Stimulated activated CD4-positive, alpha-beta T cell treated with anti-CD3 and anti-CD28 coated beads, Interleukin-2, amount 100 ng/mL, for 48 hours (primary cell): ENCODE measurements at regions not wholly inside any gene's neighbourhood (a gene's known extent, or its start where the extent isn't known, plus 50 kb on each side); places are given as distances from the start of the nearest gene placed in this dataset.
"Not testable (repeated sequence)": the region's sequence is repeated elsewhere in the genome, so short reads cannot be mapped to it uniquely, and the experiment has no call there.

Experiments
- DNase-seq, 2 donors: peaks; one replicate each; pipeline ENCODE4 v3.0.0-alpha.2; 2020

- no peak for DNase-seq
These were observed 618.5 kb downstream of the CCSER2 start for GRCh38 chr10:84946904-84947303.

DNA sequence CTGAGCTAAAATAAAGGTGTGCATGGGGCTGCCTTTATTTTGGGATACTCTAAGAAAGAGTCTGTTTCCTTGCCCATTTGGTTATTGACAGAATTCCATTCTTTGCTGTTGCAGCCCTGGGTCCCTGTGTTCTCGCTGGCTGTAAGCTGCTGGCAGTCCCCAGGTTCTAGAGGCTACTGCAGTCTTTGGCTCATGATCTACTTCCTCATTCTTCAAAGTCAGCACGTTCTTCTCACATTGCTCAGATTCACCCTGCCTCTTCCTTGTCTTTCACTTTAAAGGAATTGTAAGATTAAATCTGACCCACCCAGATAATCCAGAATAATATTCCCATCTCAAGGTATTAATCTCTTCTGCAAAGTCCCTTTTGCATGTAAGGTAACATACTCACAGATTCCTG, 620.3 kb downstream of the CCSER2 start:
- no peak for DNase-seq

GRCh38 chr10:84951616-84952015, 623.2 kb downstream of the CCSER2 start:
- no peak for DNase-seq

DNA sequence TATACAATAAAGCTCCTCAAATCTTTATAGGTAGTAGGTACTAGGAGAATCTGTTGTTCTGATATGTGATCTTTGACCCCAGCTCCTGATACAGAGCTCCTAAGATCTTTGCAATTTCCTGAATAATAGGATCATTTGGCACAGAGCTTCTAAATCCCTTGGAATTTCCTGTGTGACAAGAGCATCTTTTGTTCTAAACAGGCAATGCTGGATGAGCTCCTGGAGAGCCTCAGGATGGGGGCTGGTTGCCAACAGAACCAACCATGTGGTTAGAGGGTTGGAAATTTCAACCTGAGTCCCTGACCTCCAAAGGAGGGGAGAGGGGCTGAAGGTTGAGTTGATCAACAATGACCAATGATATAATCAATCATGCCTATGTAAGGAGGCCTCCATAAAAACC, 629.0 kb downstream of the CCSER2 start:
- DNase-seq = no peak

DNA sequence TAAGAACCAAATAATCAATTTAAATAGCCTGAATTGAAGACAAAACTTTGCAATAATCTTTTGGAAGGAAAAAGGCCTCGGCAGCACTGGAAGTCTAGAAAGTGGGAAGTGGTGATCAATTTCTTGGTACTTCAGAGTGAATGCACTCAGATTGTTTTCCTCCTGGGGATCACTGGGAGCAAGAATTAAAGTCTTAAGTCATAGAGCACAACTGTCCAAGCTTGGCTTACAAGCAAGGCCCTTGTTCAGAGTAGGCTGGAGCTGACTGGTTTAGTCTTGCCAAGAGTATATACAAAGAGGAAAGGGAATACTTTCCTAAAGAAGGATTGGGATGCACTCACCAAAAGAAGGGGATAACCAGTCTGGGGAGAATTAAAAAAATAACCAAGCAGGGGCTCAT, 637.1 kb downstream of the CCSER2 start:
- no peak for DNase-seq

GRCh38 chr10:84966708-84967441, 638.5 kb downstream of the CCSER2 start:
- no peak for DNase-seq

GRCh38 chr10:84969297-84969696, 640.9 kb downstream of the CCSER2 start:
- DNase-seq = not testable (repeated sequence)

DNA sequence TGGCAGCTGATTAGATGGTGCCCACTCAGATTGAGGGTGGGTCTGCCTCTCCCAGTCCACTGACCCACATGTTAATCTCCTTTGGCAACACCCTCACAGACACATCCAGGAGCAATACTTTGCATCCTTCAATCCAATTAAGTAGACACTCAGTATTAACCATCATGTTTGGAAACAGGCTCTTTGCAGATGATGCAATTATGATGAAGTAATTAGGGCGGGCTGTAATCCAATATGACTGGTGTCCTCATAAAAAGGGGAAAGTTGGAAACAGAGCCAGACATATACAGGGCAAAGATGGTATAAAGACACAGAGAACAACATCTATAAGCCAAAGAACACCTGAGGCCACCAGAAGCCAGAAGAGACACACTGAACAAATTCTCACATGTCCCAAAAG, 658.6 kb downstream of the CCSER2 start:
- DNase-seq = no peak

GRCh38 chr10:84988011-84988410, 659.6 kb downstream of the CCSER2 start:
- DNase-seq = no peak

DNA sequence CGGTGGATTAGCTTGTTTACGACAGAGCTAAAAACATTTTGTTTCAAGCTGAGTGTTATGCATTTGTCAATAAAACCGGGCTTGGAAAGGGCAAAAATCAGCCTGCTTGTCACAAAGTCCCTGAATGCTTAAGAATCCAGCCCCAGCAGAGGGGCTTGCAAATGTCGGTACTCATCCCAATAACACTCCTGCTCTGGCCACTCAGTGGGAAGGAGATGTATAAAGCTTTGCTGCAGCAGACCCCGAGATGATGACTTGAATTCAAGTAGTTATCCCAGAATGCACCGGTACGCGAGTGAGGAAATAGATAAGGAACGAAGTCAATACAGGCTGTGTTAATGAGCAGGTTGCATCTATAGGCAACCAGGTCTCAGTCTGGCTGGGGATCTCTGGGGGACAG, 662.3 kb downstream of the CCSER2 start:
- DNase-seq = no peak

GRCh38 chr10:84991301-84991700, 662.9 kb downstream of the CCSER2 start:
- no peak for DNase-seq

DNA sequence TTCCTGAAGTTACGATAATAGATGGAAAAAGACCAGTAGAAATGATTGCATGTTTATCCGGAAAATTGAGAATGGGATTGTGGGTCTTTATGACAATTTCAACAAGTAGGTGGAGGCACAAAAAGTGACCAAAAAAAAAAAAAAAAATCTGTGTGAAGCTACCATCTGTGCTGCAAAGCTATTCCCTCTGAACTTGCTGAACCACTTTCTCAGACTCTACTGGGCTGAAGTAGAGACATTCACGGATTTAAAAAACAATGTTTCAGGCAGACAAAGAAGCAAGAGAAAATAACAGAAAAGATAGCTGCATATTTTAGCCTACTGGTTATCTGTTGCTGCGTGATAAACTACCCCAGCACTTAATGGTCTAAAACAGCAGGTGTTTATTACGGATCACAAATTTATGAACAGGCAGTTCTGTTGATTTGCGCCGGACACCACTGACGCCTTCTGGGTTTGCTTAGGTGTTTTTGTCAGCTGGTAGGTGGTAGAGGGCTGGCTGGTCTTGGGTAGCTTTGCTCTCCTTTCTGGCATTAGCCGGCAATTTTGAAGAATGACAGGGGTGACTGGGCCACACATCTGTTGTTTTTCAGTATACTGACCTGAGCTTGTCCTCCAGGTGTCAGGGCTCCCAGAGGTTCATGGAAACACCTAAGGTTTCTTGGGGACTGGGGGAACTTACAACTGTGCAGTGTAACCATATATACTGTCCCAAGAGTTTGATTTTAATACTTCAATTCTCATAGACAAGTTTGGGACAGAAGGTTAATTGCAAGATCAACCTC, 665.1 kb downstream of the CCSER2 start:
- no peak for DNase-seq

GRCh38 chr10:84994722-84995121, 666.3 kb downstream of the CCSER2 start:
- no peak for DNase-seq

DNA sequence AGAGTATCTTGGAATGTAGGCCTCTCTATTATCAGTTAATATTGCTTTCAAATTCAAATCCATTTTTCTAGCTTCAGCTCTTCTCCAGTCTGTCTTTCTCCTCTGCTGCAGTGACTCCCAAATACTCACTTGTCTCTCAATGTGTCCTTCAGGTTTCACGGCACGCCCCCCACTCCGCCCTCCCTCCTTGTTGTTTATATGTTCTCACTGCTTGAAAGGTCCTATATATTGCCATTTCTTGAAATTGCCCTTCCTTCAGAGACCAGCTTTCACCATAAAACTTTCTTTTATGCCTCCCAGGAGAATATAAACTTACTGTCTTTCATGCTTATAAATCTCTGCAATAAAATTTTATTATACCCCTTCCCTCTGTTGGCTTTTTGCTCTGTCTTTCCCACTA, 668.2 kb downstream of the CCSER2 start:
- DNase-seq = no peak

GRCh38 chr10:84997870-84998269, 669.5 kb downstream of the CCSER2 start:
- DNase-seq = no peak

DNA sequence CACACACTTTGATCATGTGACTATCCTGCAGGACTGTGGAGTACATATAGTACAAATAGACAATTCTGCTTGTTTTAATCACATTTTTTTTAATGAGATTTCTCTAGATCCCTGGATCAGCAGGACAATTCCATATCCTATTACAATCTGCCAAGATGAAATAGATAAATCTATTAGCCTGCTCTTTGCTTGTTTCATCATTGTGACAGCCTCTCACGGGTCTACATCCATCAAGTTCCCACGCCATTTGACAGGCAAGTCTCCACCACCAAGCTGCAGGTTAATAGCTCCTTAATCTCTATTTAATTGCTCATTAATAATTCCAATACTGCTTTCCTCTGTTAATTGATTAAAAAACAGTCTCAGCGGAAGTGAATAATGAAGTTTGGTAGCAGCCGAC, 671.5 kb downstream of the CCSER2 start:
- no peak for DNase-seq

DNA sequence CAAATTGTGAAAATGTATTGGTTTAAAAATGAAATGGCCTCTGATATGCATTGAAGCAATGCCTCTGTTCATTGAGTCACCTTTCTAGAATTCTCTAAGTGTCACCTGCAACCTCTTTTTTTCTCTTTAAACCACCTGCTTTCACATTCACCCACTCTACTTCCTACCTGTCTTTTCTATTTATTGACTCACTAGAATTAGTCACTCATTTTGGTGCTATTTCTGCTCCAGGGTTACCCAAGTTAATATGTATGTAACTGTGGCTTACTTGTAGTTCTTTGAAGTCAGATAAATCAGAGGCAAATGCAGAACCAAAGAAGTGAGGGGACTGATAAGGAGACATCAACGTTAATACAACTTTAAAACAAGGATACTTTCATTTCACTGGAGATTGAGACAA, 674.7 kb downstream of the CCSER2 start:
- DNase-seq = no peak

- no peak for DNase-seq
These were observed 680.2 kb downstream of the CCSER2 start for GRCh38 chr10:85008488-85009184.

GRCh38 chr10:85012305-85012704, 683.9 kb downstream of the CCSER2 start:
- no peak for DNase-seq

GRCh38 chr10:85026878-85027467, 698.6 kb downstream of the CCSER2 start:
- DNase-seq = no peak

DNA sequence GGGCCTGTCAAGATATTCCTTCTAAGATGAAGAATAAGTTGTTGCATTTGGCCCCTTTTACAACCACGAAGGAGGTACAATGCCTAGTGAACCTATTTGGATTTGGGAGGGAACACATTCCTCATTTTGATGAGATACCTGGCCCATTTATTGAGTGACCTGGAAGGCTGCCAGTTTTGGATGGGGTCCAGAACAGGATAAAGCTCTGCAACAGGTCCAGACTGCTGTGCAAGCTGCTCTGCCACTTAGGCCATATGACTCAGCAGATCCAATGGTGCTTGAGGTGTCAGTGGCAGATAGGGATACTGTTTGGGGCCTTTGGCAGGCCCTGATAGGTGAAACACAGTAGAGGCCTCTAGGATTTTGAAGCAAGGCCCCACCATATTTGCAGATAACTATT, 704.6 kb downstream of the CCSER2 start:
- no peak for DNase-seq

GRCh38 chr10:85036661-85037060, 708.3 kb downstream of the CCSER2 start:
- DNase-seq = no peak

DNA sequence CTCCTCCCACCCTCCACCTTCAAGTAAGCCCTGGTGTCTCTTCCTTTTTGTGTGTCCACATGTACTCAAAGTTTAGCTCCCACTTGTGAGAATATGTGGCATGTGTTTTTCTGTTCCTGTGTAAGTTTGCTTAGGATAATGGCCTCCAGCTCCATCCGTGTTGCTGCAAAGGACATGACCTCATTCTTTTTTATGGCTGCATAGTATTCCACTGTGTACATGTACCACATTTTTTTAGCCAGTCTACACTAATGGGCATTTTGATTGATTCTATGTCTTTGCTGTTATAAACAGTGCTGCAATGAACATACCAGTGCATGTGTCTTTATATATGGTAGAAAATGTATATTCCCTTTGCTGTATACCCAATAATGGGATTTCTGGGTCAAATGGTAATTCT, 710.9 kb downstream of the CCSER2 start:
- no peak for DNase-seq

DNA sequence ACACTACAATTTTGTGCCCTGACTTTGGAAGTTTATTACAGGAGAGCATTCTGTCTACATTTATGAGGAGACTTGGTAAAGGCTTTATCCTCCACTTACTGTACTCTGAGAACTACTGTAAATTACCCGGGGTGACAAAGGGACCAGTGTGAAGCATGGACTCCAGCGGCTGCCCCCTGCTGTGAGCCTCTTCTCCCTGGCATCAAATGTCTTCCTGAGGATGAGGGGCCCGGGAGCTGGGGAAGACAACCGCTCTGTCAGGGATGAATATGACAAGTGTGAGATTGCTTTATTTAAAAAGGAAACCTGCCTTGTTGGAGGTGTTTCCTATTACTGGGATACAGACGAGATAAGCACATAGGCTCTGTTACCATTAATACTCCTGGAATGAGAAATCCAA, 714.8 kb downstream of the CCSER2 start:
- no peak for DNase-seq
